Skeletal muscle cell (primary cell): ENCODE measurements at regions not wholly inside any gene's neighbourhood (a gene's known extent, or its start where the extent isn't known, plus 50 kb on each side); places are given as distances from the start of the nearest gene placed in this dataset.

ENCODE experiments used
- DNase-seq: peaks from one replicate; pipeline ENCODE4 v3.0.0-alpha.2; 2010; ENCODE audit warnings: low read depth
- H3K4me3 ChIP-seq: 2 replicates; pipeline ENCODE4 v1.5.1; 2011; ENCODE audit warnings: low read depth, mild to moderate bottlenecking, control low read depth, low read length, moderate library complexity

- no peak for DNase-seq
- no peak overlapping the region for H3K4me3 ChIP-seq
These were observed 194.7 kb upstream of the VCX3A start for GRCh38 chrX:6729626-6730025.

GRCh38 chrX:6718766-6719165, 183.8 kb upstream of the VCX3A start:
- no peak overlapping the region for H3K4me3 ChIP-seq
- no peak for DNase-seq

GRCh38 chrX:6708676-6709380, 173.9 kb upstream of the VCX3A start:
- no peak for DNase-seq
- H3K4me3 ChIP-seq = no peak overlapping the region

GRCh38 chrX:6708041-6708440, 173.1 kb upstream of the VCX3A start:
- no peak overlapping the region for H3K4me3 ChIP-seq
- no peak for DNase-seq

GRCh38 chrX:6707497-6707896, 172.6 kb upstream of the VCX3A start:
- H3K4me3 ChIP-seq = no peak overlapping the region
- DNase-seq = no peak

GRCh38 chrX:6701085-6701484, 166.2 kb upstream of the VCX3A start:
- DNase-seq = no peak

GRCh38 chrX:6695717-6696116, 160.8 kb upstream of the VCX3A start:
- DNase-seq = no peak
- H3K4me3 ChIP-seq = no peak overlapping the region

More at GRCh38 chrX:6701085-6701484, 166.2 kb upstream of the VCX3A start:
- H3K4me3 ChIP-seq = no peak overlapping the region

- no peak for DNase-seq
- no peak overlapping the region for H3K4me3 ChIP-seq
These were observed 160.1 kb upstream of the VCX3A start for GRCh38 chrX:6694977-6695376.

- DNase-seq = no peak
- H3K4me3 ChIP-seq = no peak overlapping the region
These were observed 159.3 kb upstream of the VCX3A start for GRCh38 chrX:6694221-6694620.

- no peak for DNase-seq
- H3K4me3 ChIP-seq = no peak overlapping the region
These were observed 158.1 kb upstream of the VCX3A start for GRCh38 chrX:6693051-6693450.

GRCh38 chrX:6685489-6685888, 150.6 kb upstream of the VCX3A start:
- H3K4me3 ChIP-seq = no peak overlapping the region
- DNase-seq = no peak

GRCh38 chrX:6683353-6683752, 148.4 kb upstream of the VCX3A start:
- H3K4me3 ChIP-seq = no peak overlapping the region
- no peak for DNase-seq

- no peak overlapping the region for H3K4me3 ChIP-seq
- DNase-seq = no peak
These were observed 146.7 kb upstream of the VCX3A start for GRCh38 chrX:6681521-6682145.

GRCh38 chrX:6679988-6680387, 145.1 kb upstream of the VCX3A start:
- H3K4me3 ChIP-seq = no peak overlapping the region
- no peak for DNase-seq

- H3K4me3 ChIP-seq = no peak overlapping the region
- no peak for DNase-seq
These were observed 144.6 kb upstream of the VCX3A start for GRCh38 chrX:6679550-6679949.

- H3K4me3 ChIP-seq = no peak overlapping the region
- DNase-seq = no peak
These were observed 143.4 kb upstream of the VCX3A start for GRCh38 chrX:6678313-6678712.

- no peak for DNase-seq
- no peak overlapping the region for H3K4me3 ChIP-seq
These were observed 139.8 kb upstream of the VCX3A start for GRCh38 chrX:6674734-6675133.

- no peak for DNase-seq
- H3K4me3 ChIP-seq = no peak overlapping the region
These were observed 132.3 kb upstream of the VCX3A start for GRCh38 chrX:6667048-6667768.

- no peak for DNase-seq
- no peak overlapping the region for H3K4me3 ChIP-seq
These were observed 131.7 kb upstream of the VCX3A start for GRCh38 chrX:6666624-6667023.

- H3K4me3 ChIP-seq = no peak overlapping the region
- DNase-seq = no peak
These were observed 126.8 kb upstream of the VCX3A start for GRCh38 chrX:6661736-6662135.
